ENCODE measurements at regions not wholly inside any gene's neighbourhood (a gene's known extent, or its start where the extent isn't known, plus 50 kb on each side); places are given as distances from the start of the nearest gene placed in this dataset.
"Not testable (repeated sequence)": the region's sequence is repeated elsewhere in the genome, so short reads cannot be mapped to it uniquely, and the experiment has no call there.

DNA sequence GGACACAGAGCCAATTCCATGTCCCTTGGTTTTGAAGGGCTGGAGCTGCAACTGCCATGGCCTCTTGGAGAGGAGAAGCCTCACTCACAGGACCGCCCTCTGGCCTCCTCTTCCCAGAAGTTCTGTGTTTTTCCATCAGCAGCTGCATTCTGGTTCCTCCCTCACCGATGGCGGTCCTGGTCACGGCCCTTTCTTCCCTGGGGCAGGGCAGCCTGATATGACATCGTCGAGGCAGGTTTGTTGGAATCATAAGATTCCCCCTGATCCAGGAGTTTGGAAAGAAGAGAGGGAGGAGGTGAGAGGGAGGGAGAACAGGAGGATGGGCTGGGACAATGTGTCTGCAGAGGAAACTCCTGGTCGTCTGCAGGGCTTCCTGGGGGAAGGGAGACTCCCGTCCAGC, 82.7 kb upstream of the PDZD8 start:
- intact Hi-C loops (cut with DNase I) = no loop called here
- no peaks in the 10 kb centered on the region for H3K27me3 ChIP-seq
- peaks cover 3 to 20% of the 10 kb centered on the region in 2 donors for H3K4me1 ChIP-seq
- H3K4me3 ChIP-seq = no peak overlapping the region
- TF ChIP-seq CTCF (IDR thresholded peaks at IDR 0.05) = no peak
- DNase-seq (ENCODE audit: low spot score in 2 of 2) = no peak
- no peak overlapping the region for H3K27ac ChIP-seq
- no peaks in the 10 kb centered on the region for H3K36me3 ChIP-seq
- H3K9me3 ChIP-seq = no peaks in the 10 kb centered on the region

GRCh38 chr10:117457071-117457810, 82.0 kb upstream of the PDZD8 start:
- intact Hi-C loops (cut with DNase I) = no loop called here
- DNase-seq (ENCODE audit: low spot score in 2 of 2) = no peak
- H3K27ac ChIP-seq = no peak overlapping the region
- no peaks in the 10 kb centered on the region for H3K9me3 ChIP-seq
- H3K4me1 ChIP-seq = peaks cover 3 to 18% of the 10 kb centered on the region in 2 donors
- H3K4me3 ChIP-seq = no peak overlapping the region
- no peaks in the 10 kb centered on the region for H3K27me3 ChIP-seq
- no peak for TF ChIP-seq CTCF (IDR thresholded peaks at IDR 0.05)
- H3K36me3 ChIP-seq = no peaks in the 10 kb centered on the region

DNA sequence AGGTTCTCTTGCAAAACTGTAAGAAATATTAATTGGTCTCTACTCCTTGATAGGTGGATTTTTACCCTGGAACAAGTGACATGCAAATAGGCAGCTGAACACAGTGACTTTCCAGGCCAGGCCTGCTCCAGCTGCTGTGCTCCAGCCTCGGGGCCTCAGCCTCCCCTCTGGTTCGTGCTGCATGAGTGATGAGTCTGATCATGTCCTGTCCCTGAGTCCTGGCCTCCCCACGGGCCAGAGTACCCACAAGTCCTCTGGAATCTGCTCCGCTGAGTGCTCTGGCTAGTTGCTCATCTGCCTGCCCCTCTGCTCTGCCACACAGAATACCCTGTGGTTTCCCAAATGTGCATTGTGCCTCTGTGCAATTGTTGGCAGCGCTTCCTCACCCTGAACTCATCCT, 80.1 kb upstream of the PDZD8 start:
- Histone ChIP-seq H3K9me3 (no peaks in the 10 kb centered on the region), H3K4me3 (no peak overlapping the region), H3K4me1 (peaks cover 0 to 9% of the 10 kb centered on the region in 2 donors), H3K36me3 (no peaks in the 10 kb centered on the region), H3K27me3 (no peaks in the 10 kb centered on the region), H3K27ac (no peak overlapping the region)
- DNase-seq (ENCODE audit: low spot score in 2 of 2) = no peak
- TF ChIP-seq CTCF (IDR thresholded peaks at IDR 0.05) = no peak
- intact Hi-C loops (cut with DNase I) = no loop called here

- H3K27me3 ChIP-seq = no peaks in the 10 kb centered on the region
- no peak overlapping the region for H3K4me3 ChIP-seq
- no peak for TF ChIP-seq CTCF (IDR thresholded peaks at IDR 0.05)
- H3K36me3 ChIP-seq = no peaks in the 10 kb centered on the region
- no peak overlapping the region for H3K27ac ChIP-seq
- H3K9me3 ChIP-seq = no peaks in the 10 kb centered on the region
- intact Hi-C loops (cut with DNase I) = no loop called here
- H3K4me1 ChIP-seq = peaks cover 0 to 9% of the 10 kb centered on the region in 2 donors
- DNase-seq (ENCODE audit: low spot score in 2 of 2) = no peak
These were observed 79.3 kb upstream of the PDZD8 start for GRCh38 chr10:117454502-117454901.

DNA sequence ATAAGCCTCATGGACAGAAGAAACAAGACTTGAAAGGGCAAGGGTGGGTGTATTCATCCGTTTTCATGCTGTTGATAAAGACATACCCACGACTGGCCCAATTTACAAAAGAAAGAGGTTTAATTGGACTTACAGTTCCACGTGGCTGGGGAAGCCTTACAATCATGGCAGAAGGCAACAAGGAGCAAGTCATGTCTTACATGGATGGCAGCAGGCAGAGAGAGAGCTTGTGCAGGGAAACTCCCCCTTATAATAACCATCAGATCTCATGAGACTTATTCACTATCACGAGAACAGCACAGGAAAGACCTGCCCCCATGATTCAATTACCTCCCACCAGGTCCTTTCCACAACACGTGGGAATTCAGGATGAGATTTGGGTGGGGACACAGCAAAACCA, 78.2 kb upstream of the PDZD8 start:
- H3K9me3 ChIP-seq; intact Hi-C loops (cut with DNase I); H3K27ac ChIP-seq; H3K27me3 ChIP-seq; H3K4me3 ChIP-seq; H3K36me3 ChIP-seq; DNase-seq (ENCODE audit: low spot score in 2 of 2); H3K4me1 ChIP-seq: not testable (repeated sequence)

DNA sequence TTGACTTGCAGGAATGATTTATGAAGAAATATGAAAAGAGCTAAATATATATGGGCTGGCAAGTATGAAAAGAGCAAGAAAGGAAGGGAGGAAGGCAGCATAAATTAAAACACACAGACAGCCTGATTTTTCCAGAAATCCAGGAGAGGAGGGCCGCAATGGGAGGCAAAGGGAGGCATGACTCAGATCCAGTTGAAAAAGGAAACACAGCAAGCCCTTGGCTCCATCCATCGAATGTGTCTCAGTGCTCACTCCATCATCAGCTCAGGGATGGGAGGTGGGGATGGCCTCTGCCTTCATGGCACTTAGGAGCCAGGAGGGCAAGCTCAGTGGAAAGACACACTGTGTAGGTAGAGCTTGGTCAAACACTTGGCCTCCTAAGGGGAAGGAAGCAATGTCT, 75.7 kb upstream of the PDZD8 start:
- no peak for TF ChIP-seq CTCF (IDR thresholded peaks at IDR 0.05)
- H3K27me3 ChIP-seq = no peaks in the 10 kb centered on the region
- H3K9me3 ChIP-seq = no peaks in the 10 kb centered on the region
- intact Hi-C loops (cut with DNase I) = no loop called here
- no peak overlapping the region for H3K4me3 ChIP-seq
- peak in 1 of 2 donors; percentile 66 for DNase-seq (ENCODE audit: low spot score in 2 of 2)
- H3K4me1 ChIP-seq = peaks cover 0 to 4% of the 10 kb centered on the region in 2 donors
- no peaks in the 10 kb centered on the region for H3K36me3 ChIP-seq
- peak overlapping the region; percentile 46 to 75 for H3K27ac ChIP-seq
